ENCODE measurements at regions not wholly inside any gene's neighbourhood (a gene's known extent, or its start where the extent isn't known, plus 50 kb on each side); places are given as distances from the start of the nearest gene placed in this dataset.
"Not testable (repeated sequence)": the region's sequence is repeated elsewhere in the genome, so short reads cannot be mapped to it uniquely, and the experiment has no call there.

DNA sequence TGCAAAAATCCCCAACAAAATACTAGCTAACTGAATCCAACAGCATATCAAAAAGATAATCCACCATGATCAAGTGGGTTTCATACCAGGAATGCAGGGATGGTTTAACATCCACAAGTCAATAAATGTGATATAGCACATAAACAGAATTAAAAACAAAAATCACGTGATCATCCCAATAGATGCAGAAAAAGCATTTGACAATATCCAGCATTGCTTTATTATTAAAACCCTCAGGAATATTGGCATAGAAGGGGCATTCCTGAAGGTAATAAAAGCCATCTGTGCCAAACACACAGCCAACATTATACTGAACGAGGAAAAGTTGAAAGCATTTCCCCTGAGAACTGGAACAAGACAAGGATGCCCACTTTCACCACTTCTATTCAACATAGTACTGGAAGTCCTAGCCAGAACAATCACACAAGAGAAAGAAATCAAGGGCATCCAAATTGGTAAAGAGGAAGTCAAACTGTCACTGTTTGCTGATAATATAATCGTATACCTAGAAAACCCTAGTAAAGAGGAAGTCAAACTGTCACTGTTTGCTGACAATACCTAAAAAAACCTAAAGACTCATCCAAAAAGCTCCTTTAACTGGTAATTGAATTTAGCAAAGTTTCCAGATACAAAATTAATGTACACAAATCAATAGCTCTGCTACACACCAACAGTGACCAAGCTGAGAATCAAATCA lies 109.8 kb downstream of the RNASET2 start:
- H3K27ac ChIP-seq (ENCODE audit: low read depth, low read length); H3K4me3 ChIP-seq (ENCODE audit: low read depth in 1 of 2, low read length in 2 of 2); H3K4me1 ChIP-seq (ENCODE audit: control insufficient read depth in 1 of 2, insufficient read depth in 2 of 2, low read length in 2 of 2); H3K27me3 ChIP-seq (ENCODE audit: control insufficient read depth in 1 of 2, insufficient read depth in 2 of 2, low read length in 2 of 2); H3K9me3 ChIP-seq (ENCODE audit: control insufficient read depth in 1 of 2, low read length in 2 of 2); H3K36me3 ChIP-seq (ENCODE audit: control insufficient read depth in 1 of 2, insufficient read depth in 2 of 2, low read length in 2 of 2); H3K9ac ChIP-seq (ENCODE audit: low read depth in 1 of 2, low read length in 2 of 2): not testable (repeated sequence)

DNA sequence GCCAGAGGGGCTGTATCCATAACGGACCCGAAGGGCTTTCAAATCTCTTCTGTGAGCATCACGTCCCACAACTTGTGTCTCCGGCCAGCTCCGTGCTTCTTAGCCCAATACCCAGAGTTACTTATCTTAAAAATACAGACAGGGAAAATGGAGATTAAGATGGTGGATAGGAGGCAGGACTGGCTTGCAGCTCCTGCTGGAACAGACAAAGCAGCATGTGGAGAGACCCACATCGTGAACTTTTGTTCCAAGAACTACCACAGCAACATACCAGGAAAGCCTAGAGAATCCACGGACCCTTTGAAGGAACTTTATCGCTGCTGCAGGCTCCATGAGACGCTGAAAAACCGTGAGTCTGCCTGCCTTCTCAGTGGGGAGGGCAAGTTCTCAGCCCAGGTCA lies 113.7 kb downstream of the RNASET2 start:
- Histone ChIP-seq H3K27ac (ENCODE audit: low read depth, low read length) (no peak overlapping the region), H3K9me3 (ENCODE audit: control insufficient read depth in 1 of 2, low read length in 2 of 2) (no peaks in the 10 kb centered on the region), H3K36me3 (ENCODE audit: control insufficient read depth in 1 of 2, insufficient read depth in 2 of 2, low read length in 2 of 2) (no peaks in the 10 kb centered on the region), H3K9ac (ENCODE audit: low read depth in 1 of 2, low read length in 2 of 2) (no peak overlapping the region), H3K4me1 (ENCODE audit: control insufficient read depth in 1 of 2, insufficient read depth in 2 of 2, low read length in 2 of 2) (no peaks in the 10 kb centered on the region), H3K27me3 (ENCODE audit: control insufficient read depth in 1 of 2, insufficient read depth in 2 of 2, low read length in 2 of 2) (no peaks in the 10 kb centered on the region), H3K4me3 (ENCODE audit: low read depth in 1 of 2, low read length in 2 of 2) (no peak overlapping the region)

- Histone ChIP-seq H3K27ac (ENCODE audit: low read depth, low read length) (no peak overlapping the region), H3K36me3 (ENCODE audit: control insufficient read depth in 1 of 2, insufficient read depth in 2 of 2, low read length in 2 of 2) (no peaks in the 10 kb centered on the region), H3K9ac (ENCODE audit: low read depth in 1 of 2, low read length in 2 of 2) (no peak overlapping the region), H3K9me3 (ENCODE audit: control insufficient read depth in 1 of 2, low read length in 2 of 2) (no peaks in the 10 kb centered on the region), H3K27me3 (ENCODE audit: control insufficient read depth in 1 of 2, insufficient read depth in 2 of 2, low read length in 2 of 2) (no peaks in the 10 kb centered on the region), H3K4me1 (ENCODE audit: control insufficient read depth in 1 of 2, insufficient read depth in 2 of 2, low read length in 2 of 2) (no peaks in the 10 kb centered on the region), H3K4me3 (ENCODE audit: low read depth in 1 of 2, low read length in 2 of 2) (no peak overlapping the region)
These were observed 115.1 kb downstream of the RNASET2 start for GRCh38 chr6:166841216-166841615.

DNA sequence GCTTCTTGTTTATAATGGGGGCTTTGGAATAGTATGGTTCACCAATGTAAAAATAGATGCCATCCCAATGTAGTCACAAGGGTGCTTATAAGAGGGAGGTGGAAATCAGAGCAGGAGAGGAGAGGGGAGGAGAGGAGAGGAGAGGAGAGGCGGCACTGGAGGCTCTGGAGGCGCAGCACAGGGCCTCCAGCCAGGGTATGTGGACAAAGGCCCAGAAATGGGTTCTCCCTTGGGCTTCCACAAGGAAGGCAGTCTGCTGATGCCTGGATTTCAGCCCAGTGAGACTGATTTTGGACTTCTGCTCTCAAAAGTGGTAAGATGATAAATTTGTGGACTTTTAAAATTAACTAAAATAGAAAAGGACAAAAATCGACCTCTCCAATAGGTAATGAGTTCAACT lies 116.8 kb downstream of the RNASET2 start:
- H3K36me3 ChIP-seq (ENCODE audit: control insufficient read depth in 1 of 2, insufficient read depth in 2 of 2, low read length in 2 of 2), result no peaks in the 10 kb centered on the region
- no peaks in the 10 kb centered on the region for H3K4me1 ChIP-seq (ENCODE audit: control insufficient read depth in 1 of 2, insufficient read depth in 2 of 2, low read length in 2 of 2)
- H3K27ac ChIP-seq (ENCODE audit: low read depth, low read length), result no peak overlapping the region
- no peaks in the 10 kb centered on the region for H3K27me3 ChIP-seq (ENCODE audit: control insufficient read depth in 1 of 2, insufficient read depth in 2 of 2, low read length in 2 of 2)
- H3K4me3 ChIP-seq (ENCODE audit: low read depth in 1 of 2, low read length in 2 of 2), result no peak overlapping the region
- no peak overlapping the region for H3K9ac ChIP-seq (ENCODE audit: low read depth in 1 of 2, low read length in 2 of 2)
- H3K9me3 ChIP-seq (ENCODE audit: control insufficient read depth in 1 of 2, low read length in 2 of 2), result no peaks in the 10 kb centered on the region

- Histone ChIP-seq H3K9ac (ENCODE audit: low read depth in 1 of 2, low read length in 2 of 2) (no peak overlapping the region), H3K36me3 (ENCODE audit: control insufficient read depth in 1 of 2, insufficient read depth in 2 of 2, low read length in 2 of 2) (no peaks in the 10 kb centered on the region), H3K4me1 (ENCODE audit: control insufficient read depth in 1 of 2, insufficient read depth in 2 of 2, low read length in 2 of 2) (no peaks in the 10 kb centered on the region), H3K4me3 (ENCODE audit: low read depth in 1 of 2, low read length in 2 of 2) (no peak overlapping the region), H3K9me3 (ENCODE audit: control insufficient read depth in 1 of 2, low read length in 2 of 2) (no peaks in the 10 kb centered on the region), H3K27me3 (ENCODE audit: control insufficient read depth in 1 of 2, insufficient read depth in 2 of 2, low read length in 2 of 2) (no peaks in the 10 kb centered on the region), H3K27ac (ENCODE audit: low read depth, low read length) (no peak overlapping the region)
These were observed 117.4 kb downstream of the RNASET2 start for GRCh38 chr6:166838987-166839386.

- Histone ChIP-seq H3K27ac (ENCODE audit: low read depth, low read length) (no peak overlapping the region), H3K27me3 (ENCODE audit: control insufficient read depth in 1 of 2, insufficient read depth in 2 of 2, low read length in 2 of 2) (no peaks in the 10 kb centered on the region), H3K4me1 (ENCODE audit: control insufficient read depth in 1 of 2, insufficient read depth in 2 of 2, low read length in 2 of 2) (no peaks in the 10 kb centered on the region), H3K9ac (ENCODE audit: low read depth in 1 of 2, low read length in 2 of 2) (no peak overlapping the region), H3K9me3 (ENCODE audit: control insufficient read depth in 1 of 2, low read length in 2 of 2) (no peaks in the 10 kb centered on the region), H3K36me3 (ENCODE audit: control insufficient read depth in 1 of 2, insufficient read depth in 2 of 2, low read length in 2 of 2) (no peaks in the 10 kb centered on the region), H3K4me3 (ENCODE audit: low read depth in 1 of 2, low read length in 2 of 2) (no peak overlapping the region)
These were observed 119.3 kb downstream of the RNASET2 start for GRCh38 chr6:166836785-166837718.

- no peaks in the 10 kb centered on the region for H3K4me1 ChIP-seq (ENCODE audit: control insufficient read depth in 1 of 2, insufficient read depth in 2 of 2, low read length in 2 of 2)
- no peaks in the 10 kb centered on the region for H3K36me3 ChIP-seq (ENCODE audit: control insufficient read depth in 1 of 2, insufficient read depth in 2 of 2, low read length in 2 of 2)
- H3K9me3 ChIP-seq (ENCODE audit: control insufficient read depth in 1 of 2, low read length in 2 of 2), result no peaks in the 10 kb centered on the region
- no peak overlapping the region for H3K4me3 ChIP-seq (ENCODE audit: low read depth in 1 of 2, low read length in 2 of 2)
- no peak overlapping the region for H3K27ac ChIP-seq (ENCODE audit: low read depth, low read length)
- no peaks in the 10 kb centered on the region for H3K27me3 ChIP-seq (ENCODE audit: control insufficient read depth in 1 of 2, insufficient read depth in 2 of 2, low read length in 2 of 2)
- H3K9ac ChIP-seq (ENCODE audit: low read depth in 1 of 2, low read length in 2 of 2), result no peak overlapping the region
These were observed 122.3 kb downstream of the RNASET2 start for GRCh38 chr6:166834049-166834448.

GRCh38 chr6:166830891-166831363 lies 125.4 kb downstream of the RNASET2 start:
- no peaks in the 10 kb centered on the region for H3K27me3 ChIP-seq (ENCODE audit: control insufficient read depth in 1 of 2, insufficient read depth in 2 of 2, low read length in 2 of 2)
- H3K36me3 ChIP-seq (ENCODE audit: control insufficient read depth in 1 of 2, insufficient read depth in 2 of 2, low read length in 2 of 2), result no peaks in the 10 kb centered on the region
- no peaks in the 10 kb centered on the region for H3K9me3 ChIP-seq (ENCODE audit: control insufficient read depth in 1 of 2, low read length in 2 of 2)
- no peaks in the 10 kb centered on the region for H3K4me1 ChIP-seq (ENCODE audit: control insufficient read depth in 1 of 2, insufficient read depth in 2 of 2, low read length in 2 of 2)
- H3K27ac ChIP-seq (ENCODE audit: low read depth, low read length), result no peak overlapping the region
- H3K4me3 ChIP-seq (ENCODE audit: low read depth in 1 of 2, low read length in 2 of 2), result no peak overlapping the region
- no peak overlapping the region for H3K9ac ChIP-seq (ENCODE audit: low read depth in 1 of 2, low read length in 2 of 2)

- H3K27ac ChIP-seq (ENCODE audit: low read depth, low read length), result no peak overlapping the region
- no peaks in the 10 kb centered on the region for H3K36me3 ChIP-seq (ENCODE audit: control insufficient read depth in 1 of 2, insufficient read depth in 2 of 2, low read length in 2 of 2)
- no peak overlapping the region for H3K9ac ChIP-seq (ENCODE audit: low read depth in 1 of 2, low read length in 2 of 2)
- no peaks in the 10 kb centered on the region for H3K4me1 ChIP-seq (ENCODE audit: control insufficient read depth in 1 of 2, insufficient read depth in 2 of 2, low read length in 2 of 2)
- no peaks in the 10 kb centered on the region for H3K27me3 ChIP-seq (ENCODE audit: control insufficient read depth in 1 of 2, insufficient read depth in 2 of 2, low read length in 2 of 2)
- no peaks in the 10 kb centered on the region for H3K9me3 ChIP-seq (ENCODE audit: control insufficient read depth in 1 of 2, low read length in 2 of 2)
- H3K4me3 ChIP-seq (ENCODE audit: low read depth in 1 of 2, low read length in 2 of 2), result no peak overlapping the region
These were observed 126.0 kb downstream of the RNASET2 start for GRCh38 chr6:166830185-166830890.

DNA sequence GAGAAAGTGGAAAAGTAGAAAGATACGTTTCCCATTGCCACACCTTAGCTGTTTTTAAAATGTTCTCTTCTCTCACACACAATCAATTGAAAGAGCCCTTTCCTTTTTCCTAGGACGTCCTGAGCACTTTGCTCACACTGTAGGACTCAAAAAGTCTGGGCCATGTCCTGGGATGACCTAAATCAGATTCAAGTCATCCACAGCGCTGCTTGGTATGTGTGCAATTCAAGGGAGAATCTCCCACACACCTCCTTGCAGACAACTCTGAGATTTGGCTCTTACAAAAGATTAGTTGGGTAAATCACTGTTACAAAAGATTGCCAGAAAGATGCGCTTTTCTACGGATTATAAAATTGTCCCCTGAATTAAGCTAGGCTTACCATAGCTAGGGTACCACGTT lies 130.1 kb downstream of the RNASET2 start:
- H3K9me3 ChIP-seq (ENCODE audit: control insufficient read depth in 1 of 2, low read length in 2 of 2), result no peaks in the 10 kb centered on the region
- no peak overlapping the region for H3K9ac ChIP-seq (ENCODE audit: low read depth in 1 of 2, low read length in 2 of 2)
- no peak overlapping the region for H3K4me3 ChIP-seq (ENCODE audit: low read depth in 1 of 2, low read length in 2 of 2)
- H3K4me1 ChIP-seq (ENCODE audit: control insufficient read depth in 1 of 2, insufficient read depth in 2 of 2, low read length in 2 of 2), result no peaks in the 10 kb centered on the region
- H3K27ac ChIP-seq (ENCODE audit: low read depth, low read length), result no peak overlapping the region
- H3K36me3 ChIP-seq (ENCODE audit: control insufficient read depth in 1 of 2, insufficient read depth in 2 of 2, low read length in 2 of 2), result no peaks in the 10 kb centered on the region
- H3K27me3 ChIP-seq (ENCODE audit: control insufficient read depth in 1 of 2, insufficient read depth in 2 of 2, low read length in 2 of 2), result no peaks in the 10 kb centered on the region
